ENCODE measurements at regions not wholly inside any gene's neighbourhood (a gene's known extent, or its start where the extent isn't known, plus 50 kb on each side); places are given as distances from the start of the nearest gene placed in this dataset.
"Not testable (repeated sequence)": the region's sequence is repeated elsewhere in the genome, so short reads cannot be mapped to it uniquely, and the experiment has no call there.

DNA sequence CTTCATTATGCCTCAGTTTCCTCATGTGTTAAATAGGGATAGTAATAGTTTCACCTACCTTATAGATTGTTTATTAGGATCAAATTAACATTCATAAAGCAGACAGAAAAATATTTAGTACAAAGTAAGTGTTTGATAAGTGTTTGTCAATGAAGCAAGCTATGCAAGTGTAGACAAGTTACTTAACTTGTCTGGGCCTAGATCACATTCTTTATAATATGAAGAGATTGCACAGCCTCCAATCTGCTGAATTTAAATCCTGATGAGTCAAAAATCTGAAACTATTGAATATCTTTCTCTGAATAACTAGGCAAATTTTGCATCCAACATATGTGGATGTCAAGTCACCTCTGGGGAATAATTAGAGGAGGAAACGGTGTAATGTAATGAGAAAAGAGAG is 170.5 kb downstream of the MZT1 start:
- H2AFZ ChIP-seq (ENCODE audit: low read length): no peak overlapping the region
- H4K20me1 ChIP-seq (ENCODE audit: insufficient read depth, low read length): no peaks in the 10 kb centered on the region; the same call in 1 of the 2 replicates
- no peaks in the 10 kb centered on the region for H3F3A ChIP-seq (ENCODE audit: insufficient read depth, low read length)
- no peak overlapping the region for H3K4me2 ChIP-seq (ENCODE audit: low read length)
- no peaks in the 10 kb centered on the region for H3K36me3 ChIP-seq (ENCODE audit: insufficient read depth, low read length)
- H3K9me3 ChIP-seq (ENCODE audit: low read length): no peaks in the 10 kb centered on the region
- H3K27me3 ChIP-seq (ENCODE audit: insufficient read depth, low read length): no peaks in the 10 kb centered on the region
- no peak overlapping the region for H3K9ac ChIP-seq (ENCODE audit: low read length)
- no peaks in the 10 kb centered on the region for H3K4me1 ChIP-seq (ENCODE audit: insufficient read depth, low read length, severe bottlenecking)
- TF ChIP-seq CTCF (IDR thresholded peaks at IDR 0.05; ENCODE audit: low read length) (no peak), EZH2 (IDR thresholded peaks at IDR 0.05; ENCODE audit: borderline replicate concordance, low read length) (no peak)
- no peak overlapping the region for H3K4me3 ChIP-seq (ENCODE audit: low read depth, low read length, poor library complexity, severe bottlenecking)
- H3K27ac ChIP-seq (ENCODE audit: low read depth, low read length, poor library complexity, severe bottlenecking): no peak overlapping the region
- H3K79me2 ChIP-seq (ENCODE audit: insufficient read depth, low read length): no peaks in the 10 kb centered on the region
- H3K9me2 ChIP-seq (ENCODE audit: low read depth, low read length): no peaks in the 10 kb centered on the region

DNA sequence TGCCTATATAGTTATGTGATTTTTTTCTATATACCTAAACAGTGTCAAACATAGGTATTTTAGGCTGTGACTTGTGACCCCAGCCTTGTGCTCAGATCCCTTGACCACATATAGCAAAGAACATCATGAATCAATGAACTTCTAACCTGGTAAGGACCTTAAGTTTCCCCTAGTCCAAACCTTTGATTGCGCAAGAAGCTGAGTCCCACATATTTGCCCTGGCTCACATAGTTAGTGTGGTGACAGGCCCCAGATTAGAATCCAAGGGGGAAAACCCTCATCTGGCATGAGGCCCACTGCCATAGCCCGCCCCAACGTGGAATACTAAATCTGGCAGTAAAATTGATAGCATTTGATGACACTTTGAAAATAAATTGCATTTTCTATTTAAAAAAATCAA is 171.8 kb downstream of the MZT1 start:
- H3K4me3 ChIP-seq (ENCODE audit: low read depth, low read length, poor library complexity, severe bottlenecking): no peak overlapping the region
- no peak overlapping the region for H3K9ac ChIP-seq (ENCODE audit: low read length)
- H2AFZ ChIP-seq (ENCODE audit: low read length): no peak overlapping the region
- no peaks in the 10 kb centered on the region for H3K27me3 ChIP-seq (ENCODE audit: insufficient read depth, low read length)
- no peaks in the 10 kb centered on the region for H3K4me1 ChIP-seq (ENCODE audit: insufficient read depth, low read length, severe bottlenecking)
- TF ChIP-seq EZH2 (IDR thresholded peaks at IDR 0.05; ENCODE audit: borderline replicate concordance, low read length) (no peak), CTCF (IDR thresholded peaks at IDR 0.05; ENCODE audit: low read length) (no peak)
- no peak overlapping the region for H3K27ac ChIP-seq (ENCODE audit: low read depth, low read length, poor library complexity, severe bottlenecking)
- no peaks in the 10 kb centered on the region for H3K9me3 ChIP-seq (ENCODE audit: low read length)
- H4K20me1 ChIP-seq (ENCODE audit: insufficient read depth, low read length): no peaks in the 10 kb centered on the region; the same call in 1 of the 2 replicates
- H3K4me2 ChIP-seq (ENCODE audit: low read length): no peak overlapping the region
- H3K79me2 ChIP-seq (ENCODE audit: insufficient read depth, low read length): no peaks in the 10 kb centered on the region
- H3K9me2 ChIP-seq (ENCODE audit: low read depth, low read length): no peaks in the 10 kb centered on the region
- no peaks in the 10 kb centered on the region for H3K36me3 ChIP-seq (ENCODE audit: insufficient read depth, low read length)
- H3F3A ChIP-seq (ENCODE audit: insufficient read depth, low read length): no peaks in the 10 kb centered on the region

DNA sequence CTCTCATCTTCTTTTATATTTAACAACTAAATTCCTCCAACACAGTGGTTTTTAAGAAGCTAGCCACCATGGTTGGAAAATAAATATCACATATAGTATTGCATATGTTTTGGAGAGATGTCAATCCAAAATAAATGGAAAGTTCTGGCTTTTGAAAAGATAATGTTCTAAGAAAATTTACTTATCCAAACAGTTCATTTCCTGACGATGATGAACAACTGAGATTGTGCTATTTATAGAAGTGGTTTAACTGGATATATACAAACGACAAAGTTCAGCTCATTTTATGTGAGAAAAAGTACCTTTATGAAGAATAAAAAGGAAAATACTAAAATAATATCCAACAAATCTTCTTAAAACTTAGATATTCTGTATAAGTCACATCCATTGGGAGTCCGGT is 174.7 kb downstream of the MZT1 start:
- Histone ChIP-seq H3K9ac (ENCODE audit: low read length) (no peak overlapping the region), H3K4me1 (ENCODE audit: insufficient read depth, low read length, severe bottlenecking) (no peaks in the 10 kb centered on the region), H3K9me3 (ENCODE audit: low read length) (no peaks in the 10 kb centered on the region), H3K79me2 (ENCODE audit: insufficient read depth, low read length) (no peaks in the 10 kb centered on the region), H4K20me1 (ENCODE audit: insufficient read depth, low read length) (no peaks in the 10 kb centered on the region), H3K4me3 (ENCODE audit: low read depth, low read length, poor library complexity, severe bottlenecking) (no peak overlapping the region), H2AFZ (ENCODE audit: low read length) (no peak overlapping the region), H3F3A (ENCODE audit: insufficient read depth, low read length) (no peaks in the 10 kb centered on the region), H3K4me2 (ENCODE audit: low read length) (no peak overlapping the region), H3K27ac (ENCODE audit: low read depth, low read length, poor library complexity, severe bottlenecking) (no peak overlapping the region), H3K27me3 (ENCODE audit: insufficient read depth, low read length) (no peaks in the 10 kb centered on the region), H3K9me2 (ENCODE audit: low read depth, low read length) (no peaks in the 10 kb centered on the region), H3K36me3 (ENCODE audit: insufficient read depth, low read length) (no peaks in the 10 kb centered on the region)
- TF ChIP-seq EZH2 (IDR thresholded peaks at IDR 0.05; ENCODE audit: borderline replicate concordance, low read length) (no peak), CTCF (IDR thresholded peaks at IDR 0.05; ENCODE audit: low read length) (no peak)

DNA sequence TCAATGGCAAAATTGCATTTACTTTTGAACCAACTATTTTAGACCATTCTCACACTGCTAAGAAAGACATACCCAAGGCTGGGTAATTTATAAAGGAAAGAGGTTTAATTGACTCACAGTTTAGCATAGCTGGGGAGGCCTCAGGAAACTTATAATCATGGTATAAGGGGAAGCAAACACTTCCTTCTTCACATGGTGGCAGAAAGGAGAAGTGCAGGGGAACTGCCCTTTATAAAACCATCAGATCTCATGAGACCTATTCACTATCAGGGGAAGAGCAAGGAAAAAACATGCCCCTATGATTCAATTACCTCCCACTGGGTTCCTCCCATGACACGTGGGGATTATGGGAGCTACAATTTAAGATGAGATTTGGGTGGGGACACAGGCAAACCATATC is 181.5 kb downstream of the MZT1 start:
- not testable (repeated sequence) for H3F3A ChIP-seq (ENCODE audit: insufficient read depth, low read length); H2AFZ ChIP-seq (ENCODE audit: low read length); H3K4me1 ChIP-seq (ENCODE audit: insufficient read depth, low read length, severe bottlenecking); H3K36me3 ChIP-seq (ENCODE audit: insufficient read depth, low read length); H3K27me3 ChIP-seq (ENCODE audit: insufficient read depth, low read length); H3K4me3 ChIP-seq (ENCODE audit: low read depth, low read length, poor library complexity, severe bottlenecking); H3K79me2 ChIP-seq (ENCODE audit: insufficient read depth, low read length); H3K4me2 ChIP-seq (ENCODE audit: low read length); H3K9me3 ChIP-seq (ENCODE audit: low read length); H4K20me1 ChIP-seq (ENCODE audit: insufficient read depth, low read length); H3K9me2 ChIP-seq (ENCODE audit: low read depth, low read length); H3K9ac ChIP-seq (ENCODE audit: low read length); H3K27ac ChIP-seq (ENCODE audit: low read depth, low read length, poor library complexity, severe bottlenecking)

Data from OCI-LY1 (cell line).